Vagina (tissue), 2 donors: ENCODE measurements at regions not wholly inside any gene's neighbourhood (a gene's known extent, or its start where the extent isn't known, plus 50 kb on each side); places are given as distances from the start of the nearest gene placed in this dataset.

Experiments used
- DNase-seq, 2 donors: peaks; one replicate each; pipeline ENCODE4 v3.0.0-alpha.2; 2017; ENCODE audit errors: extremely low spot score in 2 of 2
- H3K27ac ChIP-seq: fragments of 200-600 bp; sonication (generic); one replicate; pipeline ENCODE4 v1.5.1; 2019
- H3K27me3 ChIP-seq: fragments of 200-600 bp; sonication (generic); one replicate; pipeline ENCODE4 v1.5.1; 2019
- H3K36me3 ChIP-seq, 2 donors: fragments of 200-600 bp; sonication (generic); one replicate each; pipeline ENCODE4 v1.5.1; 2017 to 2019
- H3K4me1 ChIP-seq: fragments of 200-600 bp; sonication (generic); one replicate; pipeline ENCODE4 v1.5.1; 2019
- H3K4me3 ChIP-seq, 2 donors: fragments of 200-600 bp; sonication (generic); 1 replicate in 1 of 2; 2 replicates in 1 of 2; pipeline ENCODE4 v1.5.1; 2016 to 2019
- H3K9me3 ChIP-seq: fragments of 200-600 bp; sonication (generic); one replicate; pipeline ENCODE4 v1.5.1; 2019
- POLR2A ChIP-seq, 2 donors: fragments of 450-650 bp; IDR thresholded peaks; one replicate each; pipeline ENCODE4 v1.6.1; 2017; ENCODE audit warnings: antibody characterized with exemption in 2 of 2, mild to moderate bottlenecking in 2 of 2, moderate library complexity in 2 of 2
- POLR2AphosphoS5 ChIP-seq, 2 donors: sonication (generic); formaldehyde crosslinking; IDR thresholded peaks; one replicate each; pipeline ENCODE4 v1.9.0; 2017; ENCODE audit warnings: antibody characterized with exemption in 2 of 2, mild to moderate bottlenecking in 2 of 2, low read depth in 1 of 2; ENCODE audit not compliant: insufficient read depth in 1 of 2
- intact Hi-C: fragments of 100-400 bp; cut with DNase I; formaldehyde crosslinking; loops from one replicate; pipeline ENCODE4 v1.15.1; 2023
- TF ChIP-seq, protein P1 (sequence below), 3 experiments: fragments of 450-650 bp in 2 of 3; fragments of 200-600 bp in 1 of 3; sonication (generic) in 1 of 3; IDR thresholded peaks; one replicate each; pipeline ENCODE4 v1.5.1; 2017 to 2019; ENCODE audit warnings: antibody characterized with exemption in 3 of 3, mild to moderate bottlenecking in 2 of 3, moderate library complexity in 2 of 3

DNA sequence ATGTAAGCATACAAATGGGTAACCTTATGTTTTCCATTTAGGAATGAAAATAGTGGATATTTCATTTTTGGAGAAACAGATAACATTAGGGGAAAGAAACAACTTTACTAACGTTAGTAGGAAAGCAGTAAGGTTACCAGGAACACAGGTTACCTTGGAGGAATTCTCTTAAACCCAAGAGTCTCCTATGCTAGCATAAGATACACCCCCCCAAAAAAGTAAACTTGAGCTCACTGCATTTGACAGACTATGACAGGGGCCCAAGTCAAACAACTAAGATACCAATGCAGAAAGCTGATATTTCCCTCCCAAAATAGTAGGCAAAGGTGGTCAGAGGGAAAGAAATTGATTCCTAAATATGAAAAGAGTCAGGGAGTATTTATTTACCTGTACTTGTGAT is 656.9 kb downstream of the DSC3 start:
- no peaks in the 10 kb centered on the region for H3K27me3 ChIP-seq
- no peaks in the 10 kb centered on the region for H3K9me3 ChIP-seq
- no peaks in the 10 kb centered on the region for H3K36me3 ChIP-seq
- TF ChIP-seq POLR2AphosphoS5 (IDR thresholded peaks at IDR 0.05; ENCODE audit: insufficient read depth in 1 of 2, low read depth in 1 of 2): no peak
- no peak for TF ChIP-seq POLR2A (IDR thresholded peaks at IDR 0.05)
- TF ChIP-seq, protein P1, sequence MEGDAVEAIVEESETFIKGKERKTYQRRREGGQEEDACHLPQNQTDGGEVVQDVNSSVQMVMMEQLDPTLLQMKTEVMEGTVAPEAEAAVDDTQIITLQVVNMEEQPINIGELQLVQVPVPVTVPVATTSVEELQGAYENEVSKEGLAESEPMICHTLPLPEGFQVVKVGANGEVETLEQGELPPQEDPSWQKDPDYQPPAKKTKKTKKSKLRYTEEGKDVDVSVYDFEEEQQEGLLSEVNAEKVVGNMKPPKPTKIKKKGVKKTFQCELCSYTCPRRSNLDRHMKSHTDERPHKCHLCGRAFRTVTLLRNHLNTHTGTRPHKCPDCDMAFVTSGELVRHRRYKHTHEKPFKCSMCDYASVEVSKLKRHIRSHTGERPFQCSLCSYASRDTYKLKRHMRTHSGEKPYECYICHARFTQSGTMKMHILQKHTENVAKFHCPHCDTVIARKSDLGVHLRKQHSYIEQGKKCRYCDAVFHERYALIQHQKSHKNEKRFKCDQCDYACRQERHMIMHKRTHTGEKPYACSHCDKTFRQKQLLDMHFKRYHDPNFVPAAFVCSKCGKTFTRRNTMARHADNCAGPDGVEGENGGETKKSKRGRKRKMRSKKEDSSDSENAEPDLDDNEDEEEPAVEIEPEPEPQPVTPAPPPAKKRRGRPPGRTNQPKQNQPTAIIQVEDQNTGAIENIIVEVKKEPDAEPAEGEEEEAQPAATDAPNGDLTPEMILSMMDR (IDR thresholded peaks at IDR 0.05): no peak
- H3K4me3 ChIP-seq: no peak overlapping the region
- no peak overlapping the region for H3K27ac ChIP-seq
- no peaks in the 10 kb centered on the region for H3K4me1 ChIP-seq
- intact Hi-C loops: loop anchor here (10.0 kb wide), 1 partner anchor 61 kb away; no protein-coding TSS in a partner anchor
- no peak for DNase-seq

DNA sequence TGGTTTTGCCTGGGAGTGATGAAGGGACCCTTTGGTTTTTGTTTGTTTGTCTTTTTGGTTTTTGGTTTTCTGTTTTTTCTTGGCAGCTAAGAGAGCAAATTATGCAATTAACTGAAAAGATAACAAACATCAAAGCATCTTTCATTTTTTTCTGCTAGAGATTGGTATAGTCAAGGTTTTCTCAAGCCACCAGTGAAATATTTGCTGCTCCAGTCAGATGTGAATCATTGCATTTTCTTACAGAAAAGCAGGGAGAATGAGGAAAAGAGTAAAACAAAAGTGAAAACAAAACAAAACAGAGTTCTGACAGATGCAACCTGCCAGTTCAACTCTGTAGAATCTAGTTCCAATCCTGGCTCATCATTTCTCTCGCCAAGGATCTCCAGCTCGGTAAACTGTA is 660.7 kb downstream of the DSC3 start:
- Histone ChIP-seq H3K27me3 (no peaks in the 10 kb centered on the region), H3K36me3 (no peaks in the 10 kb centered on the region), H3K4me1 (no peaks in the 10 kb centered on the region), H3K27ac (no peak overlapping the region), H3K4me3 (no peak overlapping the region), H3K9me3 (no peaks in the 10 kb centered on the region)
- DNase-seq: no peak
- intact Hi-C loops: loop anchor here (10.0 kb wide), 1 partner anchor 57 kb away; no protein-coding TSS in a partner anchor
- TF ChIP-seq, protein P1 (IDR thresholded peaks at IDR 0.05): no peak
- TF ChIP-seq POLR2A (IDR thresholded peaks at IDR 0.05) (no peak), POLR2AphosphoS5 (IDR thresholded peaks at IDR 0.05; ENCODE audit: insufficient read depth in 1 of 2, low read depth in 1 of 2) (no peak)

DNA sequence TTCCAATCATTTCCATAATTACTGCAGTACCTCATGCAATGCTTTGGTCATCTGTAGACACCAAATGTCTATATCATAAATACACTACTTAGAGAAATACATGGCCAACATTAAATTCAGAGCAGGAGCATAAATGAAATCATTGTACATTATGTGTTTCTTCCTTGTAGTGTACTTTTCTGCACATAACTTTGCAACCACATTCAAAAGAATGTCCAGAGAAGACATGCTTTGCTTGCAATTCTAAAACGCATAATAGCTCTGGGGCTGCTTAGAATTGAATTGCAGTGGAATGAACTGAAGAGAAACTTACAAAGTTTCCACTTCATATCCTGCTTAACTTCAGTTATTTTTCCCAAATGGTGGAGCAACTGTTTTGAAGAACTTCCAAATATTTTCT is 664.4 kb downstream of the DSC3 start:
- H3K9me3 ChIP-seq: no peaks in the 10 kb centered on the region
- intact Hi-C loops: no loop called here
- H3K27me3 ChIP-seq: no peaks in the 10 kb centered on the region
- no peak overlapping the region for H3K4me3 ChIP-seq
- no peaks in the 10 kb centered on the region for H3K4me1 ChIP-seq
- no peaks in the 10 kb centered on the region for H3K36me3 ChIP-seq
- H3K27ac ChIP-seq: no peak overlapping the region
- DNase-seq: no peak
- TF ChIP-seq POLR2A (IDR thresholded peaks at IDR 0.05): no peak
- TF ChIP-seq, protein P1 (IDR thresholded peaks at IDR 0.05): no peak
- no peak for TF ChIP-seq POLR2AphosphoS5 (IDR thresholded peaks at IDR 0.05; ENCODE audit: insufficient read depth in 1 of 2, low read depth in 1 of 2)

DNA sequence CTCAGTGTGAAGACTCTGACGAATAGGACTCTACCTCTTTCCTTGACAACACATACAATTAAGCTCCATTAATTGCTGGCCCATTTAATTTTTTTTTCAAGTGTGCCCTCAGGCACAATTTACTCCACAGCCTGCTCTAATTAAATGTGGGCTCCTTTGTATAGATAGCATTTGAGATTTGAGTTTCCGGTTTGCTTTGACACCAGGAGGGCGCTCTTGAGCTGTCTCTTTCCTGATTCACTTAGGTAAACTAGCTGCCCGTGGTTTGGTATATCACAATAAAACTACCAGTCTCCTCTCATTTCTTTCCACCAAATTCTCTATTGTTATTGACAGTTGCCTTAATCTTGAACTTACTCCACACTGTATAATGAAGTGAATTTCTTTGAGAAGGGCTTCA is 666.0 kb downstream of the DSC3 start:
- no peak for TF ChIP-seq POLR2A (IDR thresholded peaks at IDR 0.05)
- TF ChIP-seq, protein P1 (IDR thresholded peaks at IDR 0.05): no peak
- TF ChIP-seq POLR2AphosphoS5 (IDR thresholded peaks at IDR 0.05; ENCODE audit: insufficient read depth in 1 of 2, low read depth in 1 of 2): no peak
- Histone ChIP-seq H3K36me3 (no peaks in the 10 kb centered on the region), H3K27ac (no peak overlapping the region), H3K4me3 (no peak overlapping the region), H3K9me3 (no peaks in the 10 kb centered on the region), H3K4me1 (no peaks in the 10 kb centered on the region), H3K27me3 (no peaks in the 10 kb centered on the region)
- intact Hi-C loops: no loop called here
- no peak for DNase-seq

DNA sequence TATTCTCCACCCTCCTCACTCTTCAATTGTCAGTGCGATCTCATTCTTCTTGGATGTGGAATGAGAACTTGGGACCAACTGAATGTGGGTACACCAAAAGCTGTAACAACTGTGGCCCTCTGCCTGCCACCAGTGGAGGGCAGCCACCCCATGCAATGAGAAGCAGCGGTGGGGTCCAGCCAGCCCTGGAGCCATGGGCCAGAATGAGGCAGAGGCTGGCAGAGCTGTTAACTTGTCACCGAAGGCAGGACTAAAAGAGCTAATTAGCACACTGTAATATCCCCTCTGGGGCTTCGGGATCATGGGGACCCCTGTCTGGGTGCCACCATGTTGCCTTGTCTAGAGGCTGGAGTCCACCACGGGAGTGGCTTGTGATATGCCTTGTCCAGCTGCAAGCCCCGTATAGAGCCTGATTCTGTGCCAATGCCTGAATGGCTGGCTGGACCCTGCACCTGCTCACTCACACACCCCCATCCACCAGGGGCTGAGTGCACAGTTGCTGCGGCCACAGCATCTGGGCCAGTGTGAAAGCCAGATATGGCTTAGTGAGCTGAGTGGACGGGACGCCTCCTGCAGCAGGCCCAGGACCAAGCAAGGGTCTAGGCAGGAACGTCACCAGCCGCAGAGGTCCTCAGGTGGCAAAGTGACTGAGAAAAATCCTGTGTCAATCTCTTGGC is 680.5 kb downstream of the DSC3 start:
- no peak overlapping the region for H3K27ac ChIP-seq
- H3K9me3 ChIP-seq: no peaks in the 10 kb centered on the region
- TF ChIP-seq POLR2AphosphoS5 (IDR thresholded peaks at IDR 0.05; ENCODE audit: insufficient read depth in 1 of 2, low read depth in 1 of 2) (no peak), POLR2A (IDR thresholded peaks at IDR 0.05) (no peak)
- TF ChIP-seq, protein P1 (IDR thresholded peaks at IDR 0.05): no peak
- H3K4me3 ChIP-seq: no peak overlapping the region
- no peaks in the 10 kb centered on the region for H3K36me3 ChIP-seq
- no peaks in the 10 kb centered on the region for H3K27me3 ChIP-seq
- intact Hi-C loops: no loop called here
- no peaks in the 10 kb centered on the region for H3K4me1 ChIP-seq
- no peak for DNase-seq
